ENCODE measurements at regions not wholly inside any gene's neighbourhood (a gene's known extent, or its start where the extent isn't known, plus 50 kb on each side); places are given as distances from the start of the nearest gene placed in this dataset.

GRCh38 chr4:63233671-63234070 lies 1175.6 kb downstream of the TECRL start:
- TF ChIP-seq, protein P1, sequence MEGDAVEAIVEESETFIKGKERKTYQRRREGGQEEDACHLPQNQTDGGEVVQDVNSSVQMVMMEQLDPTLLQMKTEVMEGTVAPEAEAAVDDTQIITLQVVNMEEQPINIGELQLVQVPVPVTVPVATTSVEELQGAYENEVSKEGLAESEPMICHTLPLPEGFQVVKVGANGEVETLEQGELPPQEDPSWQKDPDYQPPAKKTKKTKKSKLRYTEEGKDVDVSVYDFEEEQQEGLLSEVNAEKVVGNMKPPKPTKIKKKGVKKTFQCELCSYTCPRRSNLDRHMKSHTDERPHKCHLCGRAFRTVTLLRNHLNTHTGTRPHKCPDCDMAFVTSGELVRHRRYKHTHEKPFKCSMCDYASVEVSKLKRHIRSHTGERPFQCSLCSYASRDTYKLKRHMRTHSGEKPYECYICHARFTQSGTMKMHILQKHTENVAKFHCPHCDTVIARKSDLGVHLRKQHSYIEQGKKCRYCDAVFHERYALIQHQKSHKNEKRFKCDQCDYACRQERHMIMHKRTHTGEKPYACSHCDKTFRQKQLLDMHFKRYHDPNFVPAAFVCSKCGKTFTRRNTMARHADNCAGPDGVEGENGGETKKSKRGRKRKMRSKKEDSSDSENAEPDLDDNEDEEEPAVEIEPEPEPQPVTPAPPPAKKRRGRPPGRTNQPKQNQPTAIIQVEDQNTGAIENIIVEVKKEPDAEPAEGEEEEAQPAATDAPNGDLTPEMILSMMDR (IDR thresholded peaks at IDR 0.05) = no peak
- no peak for TF ChIP-seq EP300 (IDR thresholded peaks at IDR 0.05)
- TF ChIP-seq POLR2A (IDR thresholded peaks at IDR 0.05) = no peak
